ENCODE measurements at regions not wholly inside any gene's neighbourhood (a gene's known extent, or its start where the extent isn't known, plus 50 kb on each side); places are given as distances from the start of the nearest gene placed in this dataset.

GRCh38 chr10:113225364-113225763 is 275.3 kb downstream of the TCF7L2 start (continued):
- TF ChIP-seq, protein P1, sequence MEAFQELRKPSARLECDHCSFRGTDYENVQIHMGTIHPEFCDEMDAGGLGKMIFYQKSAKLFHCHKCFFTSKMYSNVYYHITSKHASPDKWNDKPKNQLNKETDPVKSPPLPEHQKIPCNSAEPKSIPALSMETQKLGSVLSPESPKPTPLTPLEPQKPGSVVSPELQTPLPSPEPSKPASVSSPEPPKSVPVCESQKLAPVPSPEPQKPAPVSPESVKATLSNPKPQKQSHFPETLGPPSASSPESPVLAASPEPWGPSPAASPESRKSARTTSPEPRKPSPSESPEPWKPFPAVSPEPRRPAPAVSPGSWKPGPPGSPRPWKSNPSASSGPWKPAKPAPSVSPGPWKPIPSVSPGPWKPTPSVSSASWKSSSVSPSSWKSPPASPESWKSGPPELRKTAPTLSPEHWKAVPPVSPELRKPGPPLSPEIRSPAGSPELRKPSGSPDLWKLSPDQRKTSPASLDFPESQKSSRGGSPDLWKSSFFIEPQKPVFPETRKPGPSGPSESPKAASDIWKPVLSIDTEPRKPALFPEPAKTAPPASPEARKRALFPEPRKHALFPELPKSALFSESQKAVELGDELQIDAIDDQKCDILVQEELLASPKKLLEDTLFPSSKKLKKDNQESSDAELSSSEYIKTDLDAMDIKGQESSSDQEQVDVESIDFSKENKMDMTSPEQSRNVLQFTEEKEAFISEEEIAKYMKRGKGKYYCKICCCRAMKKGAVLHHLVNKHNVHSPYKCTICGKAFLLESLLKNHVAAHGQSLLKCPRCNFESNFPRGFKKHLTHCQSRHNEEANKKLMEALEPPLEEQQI (IDR thresholded peaks at IDR 0.05), result no peak
- TF ChIP-seq SNAPC5 (CRISPR knock-in tag; IDR thresholded peaks at IDR 0.05), result no peak
- TF ChIP-seq ZNF253 (CRISPR knock-in tag; conservative IDR thresholded peaks at IDR 0.05), result no peak
- TF ChIP-seq ESRRB (CRISPR knock-in tag; IDR thresholded peaks at IDR 0.05; ENCODE audit: borderline replicate concordance), result no peak
- TF ChIP-seq ETV5 (CRISPR knock-in tag; IDR thresholded peaks at IDR 0.05; ENCODE audit: low read depth), result no peak
- TF ChIP-seq ZNF347 (CRISPR knock-in tag; IDR thresholded peaks at IDR 0.05; ENCODE audit: low read depth), result no peak
- no peak for TF ChIP-seq ZSCAN29 (IDR thresholded peaks at IDR 0.05)

DNA sequence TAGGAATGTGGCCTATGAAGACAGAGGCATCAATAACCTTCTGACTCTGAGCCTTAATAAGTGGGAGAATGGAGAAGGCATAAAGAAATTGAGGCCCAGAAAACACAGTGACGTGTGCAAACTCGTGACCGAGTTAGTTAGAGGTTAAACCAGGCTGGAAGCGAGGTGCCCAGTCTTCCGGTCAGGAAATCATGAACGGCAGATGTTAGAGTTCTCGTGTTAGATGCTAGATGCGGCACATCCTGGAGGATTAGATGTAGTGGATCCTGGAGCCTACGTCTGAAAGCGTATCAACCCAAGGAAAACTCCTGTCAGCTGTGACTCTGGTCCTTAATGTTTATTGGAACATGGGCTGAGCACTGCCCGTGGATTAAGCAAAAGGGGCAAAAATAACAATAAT is 275.9 kb downstream of the TCF7L2 start:
- no peaks in the 10 kb centered on the region for H3K4me1 ChIP-seq (replicated peaks in 1 of 2; ENCODE audit: control insufficient read depth in 2 of 2, insufficient read depth in 2 of 2, low read length in 2 of 2)
- FAIRE-seq, result no peak
- H3K27ac ChIP-seq (ENCODE audit: extremely low read depth, low read depth, low read length), result no peak overlapping the region
- H3K27me3 ChIP-seq (ENCODE audit: control insufficient read depth in 2 of 2, insufficient read depth in 2 of 2, low read length in 2 of 2), result peaks cover 0 to 31% of the 10 kb centered on the region in 2 experiments; a peak in 3 of 5 replicates
- H4K20me1 ChIP-seq (replicated peaks; ENCODE audit: control insufficient read depth, insufficient read depth, low read length), result 0 out of 2 replicates have a peak, but pooled peaks cover 3% of the 10 kb centered on the region
- H3K4me3 ChIP-seq, result no peak overlapping the region
- no peak for DNase-seq (ENCODE audit: extremely low read depth in 1 of 4, low spot score in 3 of 4)
- H3K9ac ChIP-seq (ENCODE audit: insufficient read depth in 1 of 2, low read depth in 2 of 2, low read length in 2 of 2), result no peak overlapping the region
- ChIA-PET POLR2A (no interaction called here), CTCF (ENCODE audit: low intra/inter-chr PET ratio) (no interaction called here)
- H3K9me3 ChIP-seq (replicated peaks; ENCODE audit: control insufficient read depth, insufficient read depth, low read depth, low read length), result no peaks in the 10 kb centered on the region
- in situ Hi-C loops (cut with MboI) (no loop called here), intact Hi-C loops (cut with micrococcal nuclease) (no loop called here)
- no TSS peak for BruUV-seq (replicated peaks)
- TF ChIP-seq SMARCB1 (IDR thresholded peaks at IDR 0.05; ENCODE audit: insufficient read length, low read depth), result no peak
- TF ChIP-seq WHSC1 (IDR thresholded peaks at IDR 0.05; ENCODE audit: low read length), result no peak
- TF ChIP-seq SMC3 (conservative IDR thresholded peaks at IDR 0.05; ENCODE audit: insufficient read depth, low read depth, low read length), result no peak
- no peak for TF ChIP-seq ZNF274 (IDR thresholded peaks at IDR 0.05; ENCODE audit: borderline replicate concordance, low read depth, low read length)
- TF ChIP-seq ZNF551 (CRISPR knock-in tag; IDR thresholded peaks at IDR 0.05), result no peak
- no peaks in the 10 kb centered on the region for H3K9me1 ChIP-seq (ENCODE audit: control insufficient read depth, insufficient read depth, low read length)
- H3K4me2 ChIP-seq (ENCODE audit: insufficient read depth, low read length), result no peak overlapping the region
- ATAC-seq, result no peak
- H2AFZ ChIP-seq (ENCODE audit: low read depth, low read length), result no peak overlapping the region
- no peaks in the 10 kb centered on the region for H3K79me2 ChIP-seq (ENCODE audit: control insufficient read depth, insufficient read depth, low read length)
- 4% methylated on average over 11 of the region's 11 CpGs for WGBS (ENCODE audit: insufficient coverage, low coverage, missing lambda C conversion rate)
- no peaks in the 10 kb centered on the region for H3K36me3 ChIP-seq (ENCODE audit: control insufficient read depth, insufficient read depth, low read length)

Measured in K562 (cell line).